Loucy (cell line): ENCODE measurements at regions not wholly inside any gene's neighbourhood (a gene's known extent, or its start where the extent isn't known, plus 50 kb on each side); places are given as distances from the start of the nearest gene placed in this dataset.

Experiments
- EZH2phosphoT487 ChIP-seq: fragments of 200-600 bp; IDR thresholded peaks from 2 replicates; pipeline ENCODE4 v1.6.1; 2018; ENCODE audit warnings: antibody characterized with exemption, mild to moderate bottlenecking, moderate library complexity, borderline replicate concordance
- TF ChIP-seq, protein P1 (sequence below): fragments of 200-600 bp; sonication (generic); conservative IDR thresholded peaks from 2 replicates; pipeline ENCODE4 v1.5.1; 2014; ENCODE audit warnings: mild to moderate bottlenecking, antibody characterized with exemption, low read length

DNA sequence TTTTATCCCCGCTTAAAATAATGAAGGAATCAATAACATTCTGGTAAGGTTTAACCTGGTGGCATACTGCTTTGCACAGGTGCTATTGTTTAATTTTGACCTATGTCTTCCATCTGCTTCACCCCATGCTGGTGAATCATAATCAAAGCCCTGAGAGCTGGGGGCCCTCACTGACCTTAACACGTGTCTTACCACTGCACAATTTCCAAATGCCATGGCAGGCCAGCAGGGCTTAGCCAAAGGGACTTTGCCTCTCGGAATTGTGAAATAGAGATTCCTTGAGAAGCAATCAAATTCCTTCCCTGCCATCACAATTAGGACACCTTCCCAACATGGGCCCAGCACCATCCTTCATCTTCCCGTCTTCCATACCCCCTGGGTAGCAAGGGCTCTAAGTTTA lies 242.6 kb upstream of the THBS1 start:
- TF ChIP-seq, protein P1, sequence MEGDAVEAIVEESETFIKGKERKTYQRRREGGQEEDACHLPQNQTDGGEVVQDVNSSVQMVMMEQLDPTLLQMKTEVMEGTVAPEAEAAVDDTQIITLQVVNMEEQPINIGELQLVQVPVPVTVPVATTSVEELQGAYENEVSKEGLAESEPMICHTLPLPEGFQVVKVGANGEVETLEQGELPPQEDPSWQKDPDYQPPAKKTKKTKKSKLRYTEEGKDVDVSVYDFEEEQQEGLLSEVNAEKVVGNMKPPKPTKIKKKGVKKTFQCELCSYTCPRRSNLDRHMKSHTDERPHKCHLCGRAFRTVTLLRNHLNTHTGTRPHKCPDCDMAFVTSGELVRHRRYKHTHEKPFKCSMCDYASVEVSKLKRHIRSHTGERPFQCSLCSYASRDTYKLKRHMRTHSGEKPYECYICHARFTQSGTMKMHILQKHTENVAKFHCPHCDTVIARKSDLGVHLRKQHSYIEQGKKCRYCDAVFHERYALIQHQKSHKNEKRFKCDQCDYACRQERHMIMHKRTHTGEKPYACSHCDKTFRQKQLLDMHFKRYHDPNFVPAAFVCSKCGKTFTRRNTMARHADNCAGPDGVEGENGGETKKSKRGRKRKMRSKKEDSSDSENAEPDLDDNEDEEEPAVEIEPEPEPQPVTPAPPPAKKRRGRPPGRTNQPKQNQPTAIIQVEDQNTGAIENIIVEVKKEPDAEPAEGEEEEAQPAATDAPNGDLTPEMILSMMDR, result no peak
- TF ChIP-seq EZH2phosphoT487, result no peak
